ENCODE measurements at regions not wholly inside any gene's neighbourhood (a gene's known extent, or its start where the extent isn't known, plus 50 kb on each side); places are given as distances from the start of the nearest gene placed in this dataset.

GRCh38 chr6:1091900-1092299 is 220.0 kb upstream of the FOXQ1 start:
- no peak for DNase-seq (ENCODE audit: low read depth in 2 of 2)

- DNase-seq (ENCODE audit: low read depth in 2 of 2), result no peak
Measured at GRCh38 chr6:1089859-1090258, 222.0 kb upstream of the FOXQ1 start.

GRCh38 chr6:1088492-1089001 is 223.4 kb upstream of the FOXQ1 start:
- no peak for DNase-seq (ENCODE audit: low read depth in 2 of 2)

- no peak for DNase-seq (ENCODE audit: low read depth in 2 of 2)
Measured at GRCh38 chr6:1087154-1087843, 224.6 kb upstream of the FOXQ1 start.

- no peak for DNase-seq (ENCODE audit: low read depth in 2 of 2)
Measured at GRCh38 chr6:1086446-1087153, 225.3 kb upstream of the FOXQ1 start.

GRCh38 chr6:1082285-1082935 is 229.5 kb upstream of the FOXQ1 start:
- no peak for DNase-seq (ENCODE audit: low read depth in 2 of 2)

- no peak for DNase-seq (ENCODE audit: low read depth in 2 of 2)
Measured at GRCh38 chr6:1081551-1082284, 230.2 kb upstream of the FOXQ1 start.

- DNase-seq (ENCODE audit: low read depth in 2 of 2), result no peak
Measured at GRCh38 chr6:1080453-1081337, 231.2 kb upstream of the FOXQ1 start.

GRCh38 chr6:1079525-1079924 is 232.4 kb upstream of the FOXQ1 start:
- no peak for DNase-seq (ENCODE audit: low read depth in 2 of 2)

- DNase-seq (ENCODE audit: low read depth in 2 of 2), result no peak
Measured at GRCh38 chr6:1077478-1078416, 234.2 kb upstream of the FOXQ1 start.

- no peak for DNase-seq (ENCODE audit: low read depth in 2 of 2)
Measured at GRCh38 chr6:1076531-1077459, 235.1 kb upstream of the FOXQ1 start.

GRCh38 chr6:1075880-1076279 is 236.0 kb upstream of the FOXQ1 start:
- DNase-seq (ENCODE audit: low read depth in 2 of 2), result no peak

GRCh38 chr6:1075444-1075843 is 236.5 kb upstream of the FOXQ1 start:
- no peak for DNase-seq (ENCODE audit: low read depth in 2 of 2)

- DNase-seq (ENCODE audit: low read depth in 2 of 2), result no peak
Measured at GRCh38 chr6:1070085-1070521, 241.8 kb upstream of the FOXQ1 start.

GRCh38 chr6:1068905-1069304 is 243.0 kb upstream of the FOXQ1 start:
- DNase-seq (ENCODE audit: low read depth in 2 of 2), result no peak

GRCh38 chr6:1068068-1068467 is 243.8 kb upstream of the FOXQ1 start:
- no peak for DNase-seq (ENCODE audit: low read depth in 2 of 2)

GRCh38 chr6:1067346-1067745 is 244.6 kb upstream of the FOXQ1 start:
- DNase-seq (ENCODE audit: low read depth in 2 of 2), result no peak

- no peak for DNase-seq (ENCODE audit: low read depth in 2 of 2)
Measured at GRCh38 chr6:1066449-1067090, 245.3 kb upstream of the FOXQ1 start.
